Thymus (tissue), 11 donors: ENCODE measurements at regions not wholly inside any gene's neighbourhood (a gene's known extent, or its start where the extent isn't known, plus 50 kb on each side); places are given as distances from the start of the nearest gene placed in this dataset.

Source experiments
- DNase-seq, 9 donors: peaks; one replicate each; pipeline ENCODE4 v3.0.0-alpha.2; 2013; ENCODE audit warnings: low spot score in 9 of 9, low read depth in 6 of 9, missing footprints in 1 of 9
- H3K27ac ChIP-seq, 2 donors: one replicate each; pipeline ENCODE4 v1.5.1; 2013; ENCODE audit warnings: control low read depth in 1 of 2, low read depth in 1 of 2, low read length in 1 of 2, mild to moderate bottlenecking in 1 of 2, moderate library complexity in 1 of 2
- H3K27me3 ChIP-seq, 2 donors: one replicate each; pipeline ENCODE4 v1.5.1; 2013; ENCODE audit warnings: low read length in 1 of 2; ENCODE audit not compliant: control insufficient read depth in 2 of 2, insufficient read depth in 1 of 2
- H3K36me3 ChIP-seq, 2 donors: one replicate each; pipeline ENCODE4 v1.5.1; 2013; ENCODE audit warnings: low read length in 1 of 2, mild to moderate bottlenecking in 1 of 2, moderate library complexity in 1 of 2; ENCODE audit not compliant: control insufficient read depth in 2 of 2, insufficient read depth in 2 of 2
- H3K4me1 ChIP-seq, 2 donors: one replicate each; pipeline ENCODE4 v1.5.1; 2013; ENCODE audit warnings: low read length in 2 of 2; ENCODE audit not compliant: control insufficient read depth in 2 of 2, insufficient read depth in 2 of 2
- H3K4me3 ChIP-seq, 2 donors: one replicate each; pipeline ENCODE4 v1.5.1; 2013; ENCODE audit warnings: low read length in 2 of 2, control low read depth in 1 of 2, mild to moderate bottlenecking in 1 of 2
- H3K9me3 ChIP-seq, 2 donors: one replicate each; pipeline ENCODE4 v1.5.1; 2013; ENCODE audit warnings: low read length in 1 of 2, mild to moderate bottlenecking in 1 of 2; ENCODE audit not compliant: control insufficient read depth in 2 of 2, insufficient read depth in 1 of 2
- WGBS: extraction: QIAGEN DNeasy Blood & Tissue Kit; methylation state at CpG from one replicate; pipeline ENCODE4 v1.1.7; 2013; 5-methylcytosine and 5-hydroxymethylcytosine counted together
- donor health status: healthy.

DNA sequence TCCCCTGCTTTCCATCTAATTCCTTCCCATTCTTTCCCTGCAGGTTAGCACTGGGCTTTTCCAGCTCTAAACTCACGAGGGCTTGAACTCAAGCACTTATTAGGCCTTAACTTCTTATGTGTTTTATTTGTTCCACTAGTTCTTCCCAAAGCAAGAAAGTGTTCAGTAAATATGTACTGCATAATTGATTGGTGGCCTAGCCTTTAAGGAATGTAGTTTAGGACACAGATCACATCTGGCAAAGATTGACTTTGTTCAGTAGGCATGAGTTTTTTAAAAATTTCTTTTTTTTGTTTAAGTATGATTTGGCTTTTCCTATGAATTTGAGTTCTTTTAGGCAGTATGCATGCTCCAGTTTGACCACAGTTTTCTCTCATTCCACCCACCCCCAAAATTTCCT is 285.2 kb downstream of the NPR3 start:
- Histone ChIP-seq H3K27ac (no peak overlapping the region), H3K36me3 (no peaks in the 10 kb centered on the region), H3K4me1 (no peaks in the 10 kb centered on the region), H3K9me3 (no peaks in the 10 kb centered on the region), H3K4me3 (no peak overlapping the region), H3K27me3 (no peaks in the 10 kb centered on the region)
- DNase-seq: no peak
- 88% methylated on average over 1 of the region's 1 CpG for WGBS

GRCh38 chr5:33008751-33009418 is 297.8 kb downstream of the NPR3 start:
- no peak for DNase-seq
- Histone ChIP-seq H3K27ac (no peak overlapping the region), H3K36me3 (no peaks in the 10 kb centered on the region), H3K27me3 (no peaks in the 10 kb centered on the region), H3K4me1 (no peaks in the 10 kb centered on the region), H3K4me3 (no peak overlapping the region), H3K9me3 (no peaks in the 10 kb centered on the region)
- WGBS: 92% methylated on average over 6 of the region's 6 CpGs

DNA sequence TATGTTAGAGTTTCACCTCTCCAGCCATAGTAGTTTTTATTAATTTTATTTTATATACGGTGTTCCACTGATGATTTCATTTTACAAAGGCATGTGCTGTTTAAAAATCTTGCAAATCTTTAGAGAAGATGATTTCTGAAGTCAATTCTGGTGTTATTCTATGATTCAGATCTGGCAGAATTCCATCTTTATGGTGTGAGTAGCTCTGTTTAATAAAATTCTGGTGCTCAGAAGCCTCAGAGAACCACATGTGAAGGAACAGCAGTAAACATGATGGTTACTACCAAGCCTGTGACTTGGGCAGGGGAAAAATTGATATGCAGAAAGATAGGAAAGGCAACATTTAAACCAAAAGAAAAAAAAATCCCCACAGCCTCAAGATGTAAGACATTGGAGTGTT is 299.7 kb downstream of the NPR3 start:
- Histone ChIP-seq H3K9me3 (no peaks in the 10 kb centered on the region), H3K36me3 (no peaks in the 10 kb centered on the region), H3K4me1 (no peaks in the 10 kb centered on the region), H3K4me3 (no peak overlapping the region), H3K27ac (no peak overlapping the region), H3K27me3 (no peaks in the 10 kb centered on the region)
- no peak for DNase-seq
- WGBS: 91% methylated on average over 1 of the region's 1 CpG

- H3K4me3 ChIP-seq: no peak overlapping the region
- no peaks in the 10 kb centered on the region for H3K4me1 ChIP-seq
- H3K27me3 ChIP-seq: no peaks in the 10 kb centered on the region
- no peak for DNase-seq
- no peak overlapping the region for H3K27ac ChIP-seq
- no peaks in the 10 kb centered on the region for H3K9me3 ChIP-seq
- H3K36me3 ChIP-seq: no peaks in the 10 kb centered on the region
These were observed 300.7 kb downstream of the NPR3 start for GRCh38 chr5:33011801-33012200.

GRCh38 chr5:33023649-33024048 is 312.5 kb downstream of the NPR3 start:
- no peak for DNase-seq
- Histone ChIP-seq H3K4me3 (no peak overlapping the region), H3K27me3 (no peaks in the 10 kb centered on the region), H3K27ac (no peak overlapping the region), H3K4me1 (no peaks in the 10 kb centered on the region), H3K36me3 (no peaks in the 10 kb centered on the region), H3K9me3 (no peaks in the 10 kb centered on the region)
- WGBS: 88% methylated on average over 2 of the region's 2 CpGs

DNA sequence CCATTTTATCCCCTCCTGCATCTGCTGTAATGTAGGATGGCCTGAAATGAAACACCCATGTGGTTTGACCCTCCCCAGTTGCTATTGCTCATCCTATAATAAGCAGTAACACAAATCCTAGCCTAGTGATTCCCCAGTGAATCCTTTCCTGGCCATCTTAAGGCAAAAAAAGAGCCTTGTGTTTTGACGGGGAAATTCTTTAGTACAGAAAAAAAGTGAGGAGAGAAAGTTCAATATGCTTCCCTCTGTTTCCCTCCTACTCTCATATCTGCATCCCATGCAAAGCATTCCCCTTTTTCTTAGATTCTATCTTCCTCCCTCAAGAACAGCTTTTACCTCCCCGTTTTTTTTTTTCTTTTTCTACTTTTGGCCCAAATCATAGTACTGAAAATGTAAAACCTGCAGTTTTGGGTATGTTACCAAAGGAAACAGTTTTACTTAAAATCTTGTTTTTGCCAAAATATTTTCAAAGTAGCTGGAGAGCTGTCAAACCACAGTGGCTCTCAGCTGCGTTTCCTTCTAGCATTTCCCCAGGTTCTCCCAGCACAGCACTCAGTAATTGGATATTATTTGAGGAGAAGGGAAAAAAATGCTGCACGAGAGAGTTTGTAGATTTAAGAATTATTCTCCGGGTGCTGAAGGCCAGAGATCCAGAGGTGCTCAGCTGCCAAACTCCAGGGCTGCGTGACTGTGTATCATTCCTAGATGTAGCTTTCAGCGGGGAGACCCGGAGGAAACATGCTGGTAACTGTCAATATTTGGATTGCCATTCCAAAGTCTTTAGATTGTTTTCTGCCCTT is 321.4 kb downstream of the NPR3 start:
- no peaks in the 10 kb centered on the region for H3K36me3 ChIP-seq
- H3K27ac ChIP-seq: no peak overlapping the region
- H3K9me3 ChIP-seq: no peaks in the 10 kb centered on the region
- H3K27me3 ChIP-seq: no peaks in the 10 kb centered on the region
- 78% methylated on average over 8 of the region's 8 CpGs for WGBS
- DNase-seq: no peak
- H3K4me3 ChIP-seq: no peak overlapping the region
- no peaks in the 10 kb centered on the region for H3K4me1 ChIP-seq

GRCh38 chr5:33033516-33033915 is 322.4 kb downstream of the NPR3 start:
- Histone ChIP-seq H3K36me3 (no peaks in the 10 kb centered on the region), H3K4me1 (no peaks in the 10 kb centered on the region), H3K4me3 (no peak overlapping the region), H3K27me3 (no peaks in the 10 kb centered on the region), H3K27ac (no peak overlapping the region), H3K9me3 (no peaks in the 10 kb centered on the region)
- DNase-seq: no peak
- WGBS: 69% methylated on average over 3 of the region's 3 CpGs

DNA sequence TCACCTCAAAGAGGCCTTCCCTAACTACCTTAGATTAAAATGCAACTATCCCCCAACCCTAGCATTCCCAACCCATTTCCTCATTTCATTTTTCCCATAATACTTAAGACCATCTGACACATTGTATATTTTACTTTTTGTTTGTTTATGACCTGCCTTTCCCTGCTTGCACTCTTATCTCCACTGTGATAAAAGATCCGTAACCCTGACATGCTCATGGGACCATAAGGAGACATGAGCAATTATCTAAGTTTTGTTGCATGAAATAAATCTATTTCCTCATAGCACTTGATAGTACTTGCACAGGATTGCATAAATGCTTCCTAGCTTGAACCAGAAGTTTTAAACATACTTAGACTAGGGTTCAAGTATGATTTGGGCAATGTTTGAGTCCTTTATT is 323.7 kb downstream of the NPR3 start:
- H3K4me3 ChIP-seq: no peak overlapping the region
- H3K27ac ChIP-seq: no peak overlapping the region
- H3K9me3 ChIP-seq: no peaks in the 10 kb centered on the region
- no peak for DNase-seq
- no peaks in the 10 kb centered on the region for H3K27me3 ChIP-seq
- H3K36me3 ChIP-seq: no peaks in the 10 kb centered on the region
- no peaks in the 10 kb centered on the region for H3K4me1 ChIP-seq
- WGBS: 100% methylated on average over 1 of the region's 1 CpG

GRCh38 chr5:33035851-33036527 is 324.9 kb downstream of the NPR3 start:
- WGBS: 94% methylated on average over 3 of the region's 3 CpGs
- H3K36me3 ChIP-seq: no peaks in the 10 kb centered on the region
- H3K9me3 ChIP-seq: peaks cover 1 to 10% of the 10 kb centered on the region in 2 donors
- no peak overlapping the region for H3K4me3 ChIP-seq
- no peaks in the 10 kb centered on the region for H3K27me3 ChIP-seq
- no peaks in the 10 kb centered on the region for H3K4me1 ChIP-seq
- no peak overlapping the region for H3K27ac ChIP-seq
- no peak for DNase-seq
